ENCODE measurements at regions not wholly inside any gene's neighbourhood (a gene's known extent, or its start where the extent isn't known, plus 50 kb on each side); places are given as distances from the start of the nearest gene placed in this dataset.

- H3K4me1 Mint-ChIP-seq: no peaks in the 10 kb centered on the region
- no peaks in the 10 kb centered on the region for H3K9me3 Mint-ChIP-seq
- H3K27me3 Mint-ChIP-seq (ENCODE audit: low read depth): no peaks in the 10 kb centered on the region
- H3K36me3 Mint-ChIP-seq (ENCODE audit: low read depth): no peaks in the 10 kb centered on the region
- no peak for TF ChIP-seq CTCF (conservative IDR thresholded peaks at IDR 0.05)
- H3K27ac Mint-ChIP-seq (ENCODE audit: unreplicated experiment): no peak overlapping the region
- no peak overlapping the region for H3K4me3 Mint-ChIP-seq
- DNase-seq (ENCODE audit: low read depth, low spot score): no peak
These were observed 273.6 kb downstream of the SRBD1 start for GRCh38 chr2:45337481-45337880.

- no peaks in the 10 kb centered on the region for H3K36me3 Mint-ChIP-seq (ENCODE audit: low read depth)
- no peak for TF ChIP-seq CTCF (conservative IDR thresholded peaks at IDR 0.05)
- peaks cover 1% of the 10 kb centered on the region for H3K4me1 Mint-ChIP-seq
- no peaks in the 10 kb centered on the region for H3K9me3 Mint-ChIP-seq
- DNase-seq (ENCODE audit: low read depth, low spot score): no peak
- no peak overlapping the region for H3K4me3 Mint-ChIP-seq
- H3K27ac Mint-ChIP-seq (ENCODE audit: unreplicated experiment): no peak overlapping the region
- H3K27me3 Mint-ChIP-seq (ENCODE audit: low read depth): no peaks in the 10 kb centered on the region
These were observed 276.9 kb downstream of the SRBD1 start for GRCh38 chr2:45334205-45334604.

GRCh38 chr2:45332567-45332966 lies 278.5 kb downstream of the SRBD1 start:
- no peak for TF ChIP-seq CTCF (conservative IDR thresholded peaks at IDR 0.05)
- Mint-ChIP-seq H3K4me3 (no peak overlapping the region), H3K36me3 (ENCODE audit: low read depth) (no peaks in the 10 kb centered on the region), H3K4me1 (peaks cover 5% of the 10 kb centered on the region), H3K27ac (ENCODE audit: unreplicated experiment) (no peak overlapping the region), H3K27me3 (ENCODE audit: low read depth) (no peaks in the 10 kb centered on the region), H3K9me3 (peaks cover under 1% of the 10 kb centered on the region)
- DNase-seq (ENCODE audit: low read depth, low spot score): no peak

- peaks cover 2% of the 10 kb centered on the region for H3K36me3 Mint-ChIP-seq (ENCODE audit: low read depth)
- peaks cover 5% of the 10 kb centered on the region for H3K4me1 Mint-ChIP-seq
- TF ChIP-seq CTCF (conservative IDR thresholded peaks at IDR 0.05): no peak
- H3K4me3 Mint-ChIP-seq: no peak overlapping the region
- H3K27me3 Mint-ChIP-seq (ENCODE audit: low read depth): no peaks in the 10 kb centered on the region
- DNase-seq (ENCODE audit: low read depth, low spot score): no peak
- H3K27ac Mint-ChIP-seq (ENCODE audit: unreplicated experiment): no peak overlapping the region
- peaks cover 5% of the 10 kb centered on the region for H3K9me3 Mint-ChIP-seq
These were observed 279.0 kb downstream of the SRBD1 start for GRCh38 chr2:45332094-45332493.

GRCh38 chr2:45331410-45331786 lies 279.7 kb downstream of the SRBD1 start:
- TF ChIP-seq CTCF (conservative IDR thresholded peaks at IDR 0.05): no peak
- H3K4me1 Mint-ChIP-seq: peaks cover 5% of the 10 kb centered on the region
- H3K36me3 Mint-ChIP-seq (ENCODE audit: low read depth): peaks cover 2% of the 10 kb centered on the region
- DNase-seq (ENCODE audit: low read depth, low spot score): no peak
- H3K9me3 Mint-ChIP-seq: peaks cover 5% of the 10 kb centered on the region
- no peaks in the 10 kb centered on the region for H3K27me3 Mint-ChIP-seq (ENCODE audit: low read depth)
- no peak overlapping the region for H3K27ac Mint-ChIP-seq (ENCODE audit: unreplicated experiment)
- no peak overlapping the region for H3K4me3 Mint-ChIP-seq

Measured in neural crest cell (in vitro differentiated cells).